MG63 (cell line): ENCODE measurements at regions not wholly inside any gene's neighbourhood (a gene's known extent, or its start where the extent isn't known, plus 50 kb on each side); places are given as distances from the start of the nearest gene placed in this dataset.

ENCODE experiments used
- DNase-seq: peaks from one replicate; pipeline ENCODE4 v3.0.0-alpha.2; 2020
- H3K27me3 ChIP-seq: fragments of 250-450 bp; sonication (Bioruptor Pico); 2 replicates; pipeline ENCODE4 v1.5.1; 2020; ENCODE audit warnings: mild to moderate bottlenecking, moderate library complexity
- H3K36me3 ChIP-seq: fragments of 250-450 bp; sonication (Bioruptor Pico); 2 replicates; pipeline ENCODE4 v1.5.1; 2020; ENCODE audit warnings: mild to moderate bottlenecking, moderate library complexity
- H3K4me3 ChIP-seq: fragments of 250-450 bp; sonication (Bioruptor Pico); 2 replicates; pipeline ENCODE4 v1.5.1; 2020; ENCODE audit warnings: mild to moderate bottlenecking, moderate library complexity
- H3K9me3 ChIP-seq: fragments of 250-450 bp; sonication (Bioruptor Pico); 2 replicates; pipeline ENCODE4 v1.5.1; 2020; ENCODE audit warnings: mild to moderate bottlenecking, moderate library complexity

GRCh38 chr2:2940061-2940460, 437.6 kb downstream of the EIPR1 start:
- no peak overlapping the region for H3K4me3 ChIP-seq
- DNase-seq: no peak
- H3K36me3 ChIP-seq: no peaks in the 10 kb centered on the region
- no peaks in the 10 kb centered on the region for H3K9me3 ChIP-seq
- H3K27me3 ChIP-seq: no peaks in the 10 kb centered on the region

DNA sequence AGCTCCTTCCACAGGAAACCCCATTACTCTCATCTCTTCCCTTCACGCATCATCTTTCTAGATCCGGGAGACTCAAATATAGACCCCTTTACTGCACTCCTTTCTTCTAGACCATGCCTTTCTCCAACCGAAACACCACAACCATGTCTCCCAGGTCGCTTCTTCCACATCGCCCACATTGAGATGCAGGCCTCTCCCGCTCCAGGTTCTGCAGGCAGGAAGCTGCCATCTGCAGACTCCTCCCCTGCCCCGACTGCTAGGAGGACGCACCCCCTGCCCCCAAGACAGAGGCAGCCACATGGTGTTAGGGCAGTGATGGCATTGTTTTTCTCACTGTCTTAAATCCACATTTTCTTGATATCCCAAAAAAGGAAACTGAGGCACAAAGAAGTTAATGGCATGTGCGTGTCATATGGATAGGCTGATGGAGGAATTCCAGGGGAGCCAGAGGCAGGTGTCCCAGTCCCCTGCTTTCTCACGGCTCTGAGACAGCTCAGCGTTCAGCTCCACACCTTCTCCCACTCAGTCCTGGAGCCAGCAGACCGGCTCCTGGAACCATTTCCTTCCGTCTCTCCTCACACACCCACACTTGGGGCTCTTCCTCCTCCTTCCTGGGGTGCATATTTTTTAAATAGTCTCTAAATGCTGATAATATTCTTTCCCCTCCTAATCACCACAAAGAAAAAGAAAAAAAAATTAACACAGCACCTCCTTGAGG, 438.4 kb downstream of the EIPR1 start:
- Histone ChIP-seq H3K4me3 (no peak overlapping the region), H3K36me3 (no peaks in the 10 kb centered on the region), H3K9me3 (no peaks in the 10 kb centered on the region), H3K27me3 (no peaks in the 10 kb centered on the region)
- DNase-seq: no peak

DNA sequence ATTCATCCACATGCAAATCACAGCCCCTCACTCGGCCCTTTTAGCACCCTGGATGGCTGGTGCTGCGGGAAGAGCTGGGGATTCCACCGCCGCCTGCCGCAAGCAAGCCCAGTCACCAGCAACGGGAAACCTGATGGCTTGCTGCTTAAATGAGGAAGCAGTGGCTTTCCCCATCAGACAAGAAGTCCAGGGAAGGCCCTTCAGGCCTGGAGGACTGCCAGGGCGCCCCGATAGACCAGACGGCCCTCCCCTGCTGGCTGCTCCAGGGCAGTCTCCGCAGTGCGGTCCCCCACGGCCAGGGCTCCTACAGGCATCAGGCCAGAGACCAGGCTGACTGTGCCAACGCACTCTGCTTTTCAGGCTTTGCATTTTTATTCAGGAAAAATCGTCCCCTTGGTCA, 439.1 kb downstream of the EIPR1 start:
- Histone ChIP-seq H3K36me3 (no peaks in the 10 kb centered on the region), H3K9me3 (no peaks in the 10 kb centered on the region)
- DNase-seq: no peak

GRCh38 chr2:2935445-2936149, 442.0 kb downstream of the EIPR1 start:
- no peaks in the 10 kb centered on the region for H3K9me3 ChIP-seq
- DNase-seq: no peak

More for the DNA sequence above, 439.1 kb downstream of the EIPR1 start:
- Histone ChIP-seq H3K4me3 (no peak overlapping the region), H3K27me3 (no peaks in the 10 kb centered on the region)

GRCh38 chr2:2933426-2933825, 444.2 kb downstream of the EIPR1 start:
- Histone ChIP-seq H3K9me3 (no peaks in the 10 kb centered on the region; the same call in 1 of the 2 replicates), H3K27me3 (no peaks in the 10 kb centered on the region), H3K4me3 (no peak overlapping the region), H3K36me3 (no peaks in the 10 kb centered on the region)
- DNase-seq: no peak

More at GRCh38 chr2:2935445-2936149, 442.0 kb downstream of the EIPR1 start:
- no peaks in the 10 kb centered on the region for H3K36me3 ChIP-seq
- no peak overlapping the region for H3K4me3 ChIP-seq
- no peaks in the 10 kb centered on the region for H3K27me3 ChIP-seq

DNA sequence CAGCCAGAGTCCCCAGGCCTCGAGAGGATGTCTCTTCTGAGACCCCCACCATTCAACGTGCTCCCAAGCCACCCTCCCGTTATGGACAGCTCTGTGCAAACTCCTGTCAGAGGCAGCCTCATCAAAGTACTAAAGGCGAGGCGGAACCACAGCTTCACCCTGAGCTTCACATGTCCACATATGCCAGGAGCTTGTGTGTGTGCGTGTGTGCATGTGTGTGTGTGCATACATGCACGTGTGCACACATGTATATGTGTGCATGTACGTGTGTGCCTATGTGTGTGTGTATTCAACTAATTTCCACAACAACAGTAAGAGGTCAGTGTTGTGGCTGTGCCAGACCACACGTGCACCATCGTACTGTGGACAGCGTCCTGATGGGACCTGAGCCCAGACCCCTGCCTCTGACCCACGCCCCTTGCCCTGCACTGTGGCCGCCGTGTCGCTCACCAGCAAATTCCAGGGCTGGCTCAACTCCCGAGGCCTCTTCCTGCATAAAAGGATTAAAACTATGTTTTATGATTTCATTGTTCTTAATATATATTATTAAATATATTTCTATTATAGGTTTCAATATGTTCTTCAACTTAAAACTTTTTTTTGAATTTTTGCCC, 444.8 kb downstream of the EIPR1 start:
- no peak for DNase-seq
- Histone ChIP-seq H3K4me3 (no peak overlapping the region), H3K9me3 (no peaks in the 10 kb centered on the region; the same call in 1 of the 2 replicates), H3K36me3 (no peaks in the 10 kb centered on the region), H3K27me3 (no peaks in the 10 kb centered on the region)

- Histone ChIP-seq H3K4me3 (no peak overlapping the region), H3K27me3 (no peaks in the 10 kb centered on the region), H3K9me3 (no peaks in the 10 kb centered on the region; the same call in 1 of the 2 replicates), H3K36me3 (no peaks in the 10 kb centered on the region)
- no peak for DNase-seq
These were observed 445.4 kb downstream of the EIPR1 start for GRCh38 chr2:2932189-2932588.

GRCh38 chr2:2931318-2932075, 446.1 kb downstream of the EIPR1 start:
- no peak for DNase-seq
- no peaks in the 10 kb centered on the region; the same call in 1 of the 2 replicates for H3K9me3 ChIP-seq
- no peaks in the 10 kb centered on the region for H3K36me3 ChIP-seq
- H3K27me3 ChIP-seq: no peaks in the 10 kb centered on the region
- no peak overlapping the region for H3K4me3 ChIP-seq

DNA sequence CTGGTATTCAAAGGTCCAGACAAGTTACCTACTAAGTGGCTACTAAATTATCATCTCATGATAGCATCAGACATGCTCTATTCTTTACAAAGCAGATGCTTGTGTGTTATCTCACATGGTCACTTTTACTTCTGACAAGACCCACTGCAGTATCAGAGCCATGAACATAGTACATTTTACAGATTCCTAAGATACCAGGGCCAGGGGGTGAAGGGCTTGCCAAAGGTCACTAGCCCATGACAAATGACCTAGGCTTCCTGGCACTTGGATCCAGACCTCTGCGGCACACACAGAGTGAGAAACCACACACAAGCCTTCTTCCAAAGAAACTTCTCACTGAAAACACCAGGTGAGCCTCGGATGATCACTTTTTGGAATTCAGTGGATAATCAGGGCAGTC, 446.8 kb downstream of the EIPR1 start:
- H3K27me3 ChIP-seq: no peaks in the 10 kb centered on the region
- H3K36me3 ChIP-seq: no peaks in the 10 kb centered on the region
- no peaks in the 10 kb centered on the region; the same call in 1 of the 2 replicates for H3K9me3 ChIP-seq
- no peak overlapping the region for H3K4me3 ChIP-seq
- no peak for DNase-seq

GRCh38 chr2:2926858-2927175, 450.8 kb downstream of the EIPR1 start:
- H3K27me3 ChIP-seq: no peaks in the 10 kb centered on the region
- no peaks in the 10 kb centered on the region; the same call in 1 of the 2 replicates for H3K9me3 ChIP-seq
- H3K4me3 ChIP-seq: no peak overlapping the region
- DNase-seq: no peak
- H3K36me3 ChIP-seq: no peaks in the 10 kb centered on the region

- no peak overlapping the region for H3K4me3 ChIP-seq
- no peaks in the 10 kb centered on the region for H3K36me3 ChIP-seq
- H3K27me3 ChIP-seq: no peaks in the 10 kb centered on the region
- DNase-seq: no peak
- H3K9me3 ChIP-seq: no peaks in the 10 kb centered on the region; the same call in 1 of the 2 replicates
These were observed 451.4 kb downstream of the EIPR1 start for GRCh38 chr2:2926009-2926857.

DNA sequence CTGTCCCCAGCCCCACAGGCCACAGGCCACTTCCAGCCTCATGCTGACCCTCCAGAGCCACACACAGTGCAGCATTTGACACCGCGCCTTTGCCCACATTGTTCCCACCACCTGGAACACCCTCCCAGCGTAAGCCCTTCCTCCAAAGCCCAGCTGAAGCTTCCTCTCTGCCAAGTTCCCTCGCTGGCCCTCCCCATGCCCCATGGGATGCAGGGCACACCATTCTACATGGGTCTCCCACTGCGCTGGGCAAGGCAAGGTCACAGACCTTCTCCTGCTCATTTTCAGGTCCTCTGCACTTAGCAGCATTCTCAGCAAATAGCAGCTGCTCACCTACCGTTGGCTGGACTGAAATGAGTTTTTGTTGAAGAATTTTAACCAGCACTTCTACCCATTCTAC, 455.5 kb downstream of the EIPR1 start:
- H3K4me3 ChIP-seq: no peak overlapping the region
- H3K27me3 ChIP-seq: no peaks in the 10 kb centered on the region
- H3K9me3 ChIP-seq: no peaks in the 10 kb centered on the region
- DNase-seq: no peak
- H3K36me3 ChIP-seq: no peaks in the 10 kb centered on the region

DNA sequence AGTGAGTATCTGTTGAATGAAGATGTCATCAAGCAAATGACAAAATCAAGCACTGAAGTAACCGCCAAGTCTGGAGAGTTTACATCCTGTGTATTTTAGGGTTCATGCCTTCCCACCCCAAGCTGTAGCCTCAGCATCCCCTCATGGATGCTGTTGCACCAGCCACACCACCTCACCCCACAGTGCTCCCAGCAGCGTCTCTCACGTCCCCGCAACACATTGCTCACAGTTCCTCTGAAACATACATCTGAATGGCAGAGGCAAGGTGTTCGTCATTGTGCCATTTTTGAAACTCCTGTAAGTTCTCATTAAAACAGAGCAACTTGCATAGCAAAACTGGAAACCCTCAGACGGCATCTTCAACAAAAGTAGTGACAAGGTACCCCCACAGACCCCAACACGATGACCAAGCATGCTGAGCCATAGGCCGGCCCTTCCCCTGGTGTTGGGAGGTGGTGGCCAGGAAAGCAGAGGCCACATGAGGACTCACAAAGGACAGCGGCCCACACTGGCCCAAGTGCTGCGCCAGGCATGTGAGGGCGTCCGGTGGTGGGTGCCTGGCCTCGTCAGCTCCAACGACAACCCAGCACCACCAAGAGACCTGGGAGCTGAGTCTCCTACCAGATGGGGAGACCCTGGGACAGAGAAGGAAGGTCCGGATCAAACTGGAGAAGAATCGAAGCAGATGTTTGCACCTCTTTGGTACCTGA, 456.5 kb downstream of the EIPR1 start:
- Histone ChIP-seq H3K36me3 (no peaks in the 10 kb centered on the region), H3K9me3 (no peaks in the 10 kb centered on the region), H3K27me3 (no peaks in the 10 kb centered on the region), H3K4me3 (no peak overlapping the region)
- no peak for DNase-seq

- Histone ChIP-seq H3K4me3 (no peak overlapping the region), H3K27me3 (no peaks in the 10 kb centered on the region), H3K36me3 (no peaks in the 10 kb centered on the region), H3K9me3 (no peaks in the 10 kb centered on the region)
- DNase-seq: no peak
These were observed 457.8 kb downstream of the EIPR1 start for GRCh38 chr2:2919574-2920365.

DNA sequence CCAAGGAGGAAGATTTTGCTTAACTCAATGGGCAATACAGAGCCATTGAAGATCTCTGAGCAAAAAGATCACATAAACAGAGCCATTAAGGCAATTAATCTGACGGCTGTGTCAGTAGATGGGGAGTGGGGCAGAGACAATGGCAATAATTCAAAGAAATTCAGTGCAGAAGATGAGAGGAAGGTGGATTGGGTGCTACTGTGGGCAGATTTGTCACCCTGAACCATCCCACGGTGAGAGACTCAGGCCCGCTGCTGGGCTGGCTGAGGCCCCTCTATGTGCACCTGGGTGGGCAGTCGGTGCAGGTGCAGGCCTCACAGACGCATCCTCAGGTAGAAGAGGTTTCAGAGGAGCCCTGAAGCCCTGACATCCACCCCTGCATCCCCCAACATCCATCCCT, 458.6 kb downstream of the EIPR1 start:
- Histone ChIP-seq H3K36me3 (no peaks in the 10 kb centered on the region), H3K4me3 (no peak overlapping the region), H3K9me3 (no peaks in the 10 kb centered on the region), H3K27me3 (no peaks in the 10 kb centered on the region)
- DNase-seq: no peak
